Progenitor cell of endocrine pancreas (in vitro differentiated cells): ENCODE measurements at regions not wholly inside any gene's neighbourhood (a gene's known extent, or its start where the extent isn't known, plus 50 kb on each side); places are given as distances from the start of the nearest gene placed in this dataset.
"Not testable (repeated sequence)": the region's sequence is repeated elsewhere in the genome, so short reads cannot be mapped to it uniquely, and the experiment has no call there.

Experiments used
- DNase-seq: peaks from one replicate; pipeline ENCODE4 v3.0.0; 2021; ENCODE audit warnings: low spot score; ENCODE audit not compliant: unreplicated experiment
- H3K27ac Mint-ChIP-seq: 2 replicates; pipeline ENCODE4 v1.8.0; 2021; ENCODE audit warnings: mild to moderate bottlenecking, moderate library complexity, mixed read lengths
- H3K27me3 Mint-ChIP-seq: 2 replicates; pipeline ENCODE4 v1.8.0; 2021; ENCODE audit warnings: mixed read lengths
- H3K36me3 Mint-ChIP-seq: 2 replicates; pipeline ENCODE4 v1.8.0; 2022; ENCODE audit warnings: mixed read lengths; ENCODE audit not compliant: insufficient read depth
- H3K4me1 Mint-ChIP-seq: 2 replicates; pipeline ENCODE4 v1.8.0; 2021; ENCODE audit warnings: low read depth, mixed read lengths
- H3K4me3 Mint-ChIP-seq: 2 replicates; pipeline ENCODE4 v1.8.0; 2021; ENCODE audit warnings: low read depth, mild to moderate bottlenecking, moderate library complexity, mixed read lengths
- H3K9me3 Mint-ChIP-seq: 2 replicates; pipeline ENCODE4 v1.8.0; 2021; ENCODE audit warnings: low read depth, mixed read lengths
- TF ChIP-seq, protein P1 (sequence below): fragments of 200-600 bp; sonication (generic); IDR thresholded peaks from one replicate; pipeline ENCODE4 v1.5.0; 2021; ENCODE audit warnings: antibody characterized with exemption, mild to moderate bottlenecking; ENCODE audit not compliant: unreplicated experiment

DNA sequence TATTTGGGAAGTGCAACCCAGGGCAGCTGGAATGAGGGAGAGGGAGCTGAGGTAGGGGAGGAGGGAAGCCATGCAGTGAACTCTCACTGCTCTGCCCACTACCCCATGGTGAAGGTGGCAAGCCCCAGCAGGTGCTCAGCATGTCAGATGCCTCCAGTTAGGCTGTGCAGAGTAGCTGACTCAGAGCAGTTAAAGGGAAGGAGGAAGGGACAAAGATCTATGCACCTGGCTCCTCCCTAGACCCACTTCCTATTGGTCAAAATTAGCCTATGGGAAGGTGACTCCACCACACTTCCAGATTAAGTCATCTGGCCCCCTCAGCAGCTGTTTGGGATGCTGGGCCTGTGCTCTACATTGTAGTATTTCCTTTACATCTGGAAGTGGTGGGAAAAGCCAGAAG, 125.7 kb upstream of the MTPN start:
- peaks cover 16% of the 10 kb centered on the region for H3K9me3 Mint-ChIP-seq
- no peak overlapping the region for H3K27ac Mint-ChIP-seq
- no peaks in the 10 kb centered on the region for H3K27me3 Mint-ChIP-seq
- TF ChIP-seq, protein P1, sequence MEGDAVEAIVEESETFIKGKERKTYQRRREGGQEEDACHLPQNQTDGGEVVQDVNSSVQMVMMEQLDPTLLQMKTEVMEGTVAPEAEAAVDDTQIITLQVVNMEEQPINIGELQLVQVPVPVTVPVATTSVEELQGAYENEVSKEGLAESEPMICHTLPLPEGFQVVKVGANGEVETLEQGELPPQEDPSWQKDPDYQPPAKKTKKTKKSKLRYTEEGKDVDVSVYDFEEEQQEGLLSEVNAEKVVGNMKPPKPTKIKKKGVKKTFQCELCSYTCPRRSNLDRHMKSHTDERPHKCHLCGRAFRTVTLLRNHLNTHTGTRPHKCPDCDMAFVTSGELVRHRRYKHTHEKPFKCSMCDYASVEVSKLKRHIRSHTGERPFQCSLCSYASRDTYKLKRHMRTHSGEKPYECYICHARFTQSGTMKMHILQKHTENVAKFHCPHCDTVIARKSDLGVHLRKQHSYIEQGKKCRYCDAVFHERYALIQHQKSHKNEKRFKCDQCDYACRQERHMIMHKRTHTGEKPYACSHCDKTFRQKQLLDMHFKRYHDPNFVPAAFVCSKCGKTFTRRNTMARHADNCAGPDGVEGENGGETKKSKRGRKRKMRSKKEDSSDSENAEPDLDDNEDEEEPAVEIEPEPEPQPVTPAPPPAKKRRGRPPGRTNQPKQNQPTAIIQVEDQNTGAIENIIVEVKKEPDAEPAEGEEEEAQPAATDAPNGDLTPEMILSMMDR = no peak
- H3K4me1 Mint-ChIP-seq = no peaks in the 10 kb centered on the region
- DNase-seq = no peak
- no peak overlapping the region for H3K4me3 Mint-ChIP-seq
- peaks cover 1% of the 10 kb centered on the region for H3K36me3 Mint-ChIP-seq

DNA sequence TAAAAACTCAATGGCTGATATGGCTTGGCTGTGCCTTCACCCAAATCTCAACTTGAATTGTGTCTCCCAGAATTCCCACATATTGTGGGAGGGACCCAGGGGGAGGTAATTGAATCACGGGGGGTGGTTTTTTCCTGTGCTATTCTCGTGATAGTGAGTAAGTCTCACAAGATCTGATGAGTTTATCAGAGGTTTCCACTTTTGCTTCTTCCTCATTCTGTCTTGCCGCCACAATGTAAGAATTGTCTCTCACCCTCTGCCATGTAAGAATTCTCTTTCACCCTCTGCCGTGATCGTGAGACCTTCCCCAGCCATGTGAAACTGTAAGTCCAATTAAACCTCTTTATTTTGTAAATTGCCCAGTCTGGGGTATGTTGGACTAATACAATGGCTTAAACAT, 115.6 kb upstream of the MTPN start:
- not testable (repeated sequence) for H3K4me3 Mint-ChIP-seq, DNase-seq, H3K36me3 Mint-ChIP-seq, H3K9me3 Mint-ChIP-seq, H3K27me3 Mint-ChIP-seq, H3K27ac Mint-ChIP-seq, H3K4me1 Mint-ChIP-seq

DNA sequence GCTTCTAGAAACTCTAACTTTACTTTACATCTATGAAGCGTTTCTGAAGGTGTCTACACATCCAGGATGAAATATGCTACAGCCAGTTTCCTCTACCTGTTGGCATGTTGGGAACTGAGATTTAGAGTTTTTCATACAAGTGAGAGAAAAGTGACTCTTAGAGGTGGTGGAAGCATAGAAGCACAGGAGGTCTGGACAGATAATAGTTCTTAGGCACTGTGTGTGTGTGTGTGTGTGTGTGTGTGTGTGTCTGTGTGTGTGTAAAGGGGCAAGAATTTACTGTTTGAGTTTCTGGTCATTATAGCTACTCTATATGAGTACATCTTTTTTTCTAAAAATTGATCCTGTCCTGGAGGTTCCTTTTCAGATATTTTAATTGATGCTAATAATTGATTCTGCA, 110.7 kb upstream of the MTPN start:
- peaks cover 8% of the 10 kb centered on the region for H3K9me3 Mint-ChIP-seq
- no peaks in the 10 kb centered on the region for H3K27me3 Mint-ChIP-seq
- DNase-seq = no peak
- H3K27ac Mint-ChIP-seq = no peak overlapping the region
- peak overlapping the region; percentile 27 for H3K4me3 Mint-ChIP-seq
- H3K36me3 Mint-ChIP-seq = no peaks in the 10 kb centered on the region
- TF ChIP-seq, protein P1 = no peak
- H3K4me1 Mint-ChIP-seq = peaks cover 3% of the 10 kb centered on the region

DNA sequence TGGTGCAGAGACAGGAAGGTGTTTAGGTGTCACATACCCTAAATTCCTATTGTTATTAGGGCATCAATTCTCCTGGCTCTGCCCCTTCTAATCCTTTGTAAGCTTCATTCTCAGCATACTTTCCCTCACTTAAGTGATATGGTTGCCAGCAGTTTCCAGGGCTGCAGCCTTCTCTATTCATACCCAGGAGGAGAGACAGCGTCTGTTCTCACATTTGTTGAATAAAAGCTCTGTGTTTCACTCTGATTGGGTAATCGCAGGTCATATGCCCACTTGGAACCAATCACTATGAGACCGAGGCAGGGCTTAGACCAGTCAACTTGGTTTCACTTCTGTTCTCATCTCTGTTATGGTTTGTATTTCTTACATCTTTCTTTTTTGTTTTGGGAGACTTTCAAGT, 109.6 kb upstream of the MTPN start:
- peak overlapping the region; percentile 62 for H3K4me3 Mint-ChIP-seq
- DNase-seq = no peak
- H3K4me1 Mint-ChIP-seq = peaks cover 3% of the 10 kb centered on the region
- peak overlapping the region; percentile 20 for H3K27ac Mint-ChIP-seq
- TF ChIP-seq, protein P1 = no peak
- no peaks in the 10 kb centered on the region for H3K36me3 Mint-ChIP-seq
- H3K9me3 Mint-ChIP-seq = peaks cover 6% of the 10 kb centered on the region
- H3K27me3 Mint-ChIP-seq = no peaks in the 10 kb centered on the region

DNA sequence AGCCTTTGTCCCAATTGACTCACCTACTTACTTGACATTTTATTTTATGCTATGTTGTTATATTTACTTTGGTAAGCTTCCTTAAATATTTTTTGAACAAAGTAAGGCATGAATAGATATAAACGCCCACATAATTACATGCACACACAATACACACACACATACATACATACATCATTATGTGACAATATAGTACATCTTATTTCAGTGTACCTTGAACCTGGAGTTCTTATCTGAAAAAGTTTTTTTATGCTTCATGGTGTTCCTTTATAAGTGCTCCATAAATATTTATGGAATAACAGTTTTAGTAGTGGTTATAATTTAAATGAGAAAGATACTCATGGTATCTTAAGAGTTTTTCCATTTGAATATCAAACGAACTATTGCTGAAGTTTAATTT, 102.8 kb upstream of the MTPN start:
- Mint-ChIP-seq H3K9me3 (peaks cover 4% of the 10 kb centered on the region), H3K27me3 (no peaks in the 10 kb centered on the region), H3K4me3 (no peak overlapping the region), H3K27ac (no peak overlapping the region), H3K36me3 (no peaks in the 10 kb centered on the region), H3K4me1 (peaks cover 1% of the 10 kb centered on the region)
- no peak for DNase-seq
- TF ChIP-seq, protein P1 = no peak

DNA sequence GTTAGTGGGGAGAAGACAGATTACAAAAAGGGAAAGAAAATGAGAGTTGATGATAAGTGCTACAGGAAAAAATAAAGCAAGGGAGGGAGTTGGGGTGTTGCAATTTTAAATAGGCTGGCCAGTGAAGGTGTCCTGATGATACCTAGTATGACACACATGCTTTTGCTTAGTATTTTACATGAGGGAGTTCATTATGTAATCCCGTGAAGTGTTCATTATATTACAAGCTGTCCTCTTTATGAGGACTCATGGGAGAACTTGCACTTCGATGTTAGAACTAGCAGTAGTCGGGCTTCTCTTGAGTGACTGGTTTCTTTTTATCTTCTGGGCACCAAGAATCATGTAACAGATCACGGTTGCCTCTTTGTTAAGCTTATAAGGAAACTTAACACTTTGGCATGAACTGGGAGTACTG, 102.3 kb upstream of the MTPN start:
- H3K4me3 Mint-ChIP-seq = no peak overlapping the region
- no peaks in the 10 kb centered on the region for H3K27me3 Mint-ChIP-seq
- H3K9me3 Mint-ChIP-seq = peaks cover 3% of the 10 kb centered on the region
- peaks cover 3% of the 10 kb centered on the region for H3K4me1 Mint-ChIP-seq
- H3K27ac Mint-ChIP-seq = no peak overlapping the region
- TF ChIP-seq, protein P1 = no peak
- no peak for DNase-seq
- no peaks in the 10 kb centered on the region for H3K36me3 Mint-ChIP-seq
